ENCODE measurements at regions not wholly inside any gene's neighbourhood (a gene's known extent, or its start where the extent isn't known, plus 50 kb on each side); places are given as distances from the start of the nearest gene placed in this dataset.
"Not testable (repeated sequence)": the region's sequence is repeated elsewhere in the genome, so short reads cannot be mapped to it uniquely, and the experiment has no call there.

DNA sequence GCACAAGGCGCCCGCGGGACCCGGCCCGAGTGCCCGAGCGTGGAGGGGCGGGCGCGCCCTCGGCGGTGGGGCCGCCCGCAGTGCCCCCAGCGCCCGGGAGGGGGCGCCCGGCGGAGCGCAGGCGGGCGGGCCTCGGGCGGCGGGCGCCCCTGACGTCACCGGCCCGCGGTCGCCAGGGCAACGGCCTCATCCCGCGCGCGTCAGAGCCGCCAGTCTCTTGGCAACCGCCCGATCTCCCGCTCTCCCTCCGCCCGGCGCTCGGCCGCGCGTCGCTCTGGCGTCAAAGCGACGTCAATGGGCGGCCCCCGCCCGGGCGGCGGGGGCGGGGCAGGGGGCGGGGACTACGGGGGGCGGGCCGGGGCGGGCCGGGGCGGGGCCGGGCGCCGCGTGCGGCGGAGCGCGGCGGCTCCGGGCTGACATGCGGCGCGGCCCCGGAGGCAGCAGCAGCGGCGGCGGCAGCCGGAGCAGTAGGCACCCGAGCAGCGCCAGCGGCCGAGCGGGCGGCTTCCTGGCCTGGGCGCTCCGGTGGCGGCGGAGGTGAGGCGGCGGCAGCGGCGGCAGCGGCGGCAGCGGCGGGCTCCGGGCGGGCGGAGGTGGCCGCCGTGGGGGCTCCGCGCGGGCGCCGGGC is 4410.6 kb upstream of the TPTE start:
- not testable (repeated sequence) for H3F3A ChIP-seq (replicated peaks; ENCODE audit: low read depth); H3K9me3 Mint-ChIP-seq; H3K4me3 ChIP-seq; H3K4me2 ChIP-seq; H3K4me3 Mint-ChIP-seq; H3K27me3 Mint-ChIP-seq (ENCODE audit: insufficient read depth, low read depth, poor library complexity); H3K4me1 Mint-ChIP-seq; H3K79me2 ChIP-seq (replicated peaks; ENCODE audit: insufficient read depth); H3K4me1 ChIP-seq (ENCODE audit: insufficient read depth); H3K27ac ChIP-seq (ENCODE audit: low read depth); H2AFZ ChIP-seq; DNase-seq (ENCODE audit: low spot score); H4K20me1 ChIP-seq (replicated peaks; ENCODE audit: insufficient read depth); H3K36me3 Mint-ChIP-seq (ENCODE audit: low read depth); H3K27me3 ChIP-seq (ENCODE audit: insufficient read depth); H3K9me2 ChIP-seq (ENCODE audit: insufficient read depth); H3K27ac Mint-ChIP-seq; H3K36me3 ChIP-seq (ENCODE audit: insufficient read depth)
- ATAC-seq: peak; percentile 57

DNA sequence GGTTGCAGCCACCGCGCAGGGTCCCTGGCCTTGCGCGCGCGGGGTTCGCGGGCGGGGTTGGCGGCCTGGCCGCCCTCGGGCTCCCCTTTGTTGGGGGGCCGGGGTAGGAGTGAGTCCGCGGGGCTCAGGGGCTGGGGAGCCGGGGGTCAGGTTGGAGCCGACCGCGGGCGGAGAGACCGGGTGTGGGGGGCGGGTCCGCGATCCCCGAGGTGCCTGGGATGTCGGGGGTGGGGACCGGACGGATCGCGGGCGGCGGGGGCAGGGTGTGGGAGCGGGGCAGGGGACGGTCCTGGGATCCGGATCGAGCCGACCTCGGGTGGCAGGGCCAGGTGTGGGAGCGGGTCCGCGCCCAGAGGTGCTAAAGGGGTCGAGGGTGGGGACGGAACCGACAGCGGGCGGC is 4410.0 kb upstream of the TPTE start:
- H3K4me1 Mint-ChIP-seq; H3K9me3 Mint-ChIP-seq; H3K4me1 ChIP-seq (ENCODE audit: insufficient read depth); H3K27me3 ChIP-seq (ENCODE audit: insufficient read depth); H3K4me3 ChIP-seq; H3K36me3 Mint-ChIP-seq (ENCODE audit: low read depth); H3K9me2 ChIP-seq (ENCODE audit: insufficient read depth); H3K36me3 ChIP-seq (ENCODE audit: insufficient read depth); H2AFZ ChIP-seq; H3K27ac Mint-ChIP-seq; H3K79me2 ChIP-seq (replicated peaks; ENCODE audit: insufficient read depth); DNase-seq (ENCODE audit: low spot score); H3K27me3 Mint-ChIP-seq (ENCODE audit: insufficient read depth, low read depth, poor library complexity); H3K4me3 Mint-ChIP-seq; H3K4me2 ChIP-seq; H4K20me1 ChIP-seq (replicated peaks; ENCODE audit: insufficient read depth); H3K27ac ChIP-seq (ENCODE audit: low read depth); H3F3A ChIP-seq (replicated peaks; ENCODE audit: low read depth): not testable (repeated sequence)
- ATAC-seq: peak; percentile 14; the same call in 2 of the 3 replicates

DNA sequence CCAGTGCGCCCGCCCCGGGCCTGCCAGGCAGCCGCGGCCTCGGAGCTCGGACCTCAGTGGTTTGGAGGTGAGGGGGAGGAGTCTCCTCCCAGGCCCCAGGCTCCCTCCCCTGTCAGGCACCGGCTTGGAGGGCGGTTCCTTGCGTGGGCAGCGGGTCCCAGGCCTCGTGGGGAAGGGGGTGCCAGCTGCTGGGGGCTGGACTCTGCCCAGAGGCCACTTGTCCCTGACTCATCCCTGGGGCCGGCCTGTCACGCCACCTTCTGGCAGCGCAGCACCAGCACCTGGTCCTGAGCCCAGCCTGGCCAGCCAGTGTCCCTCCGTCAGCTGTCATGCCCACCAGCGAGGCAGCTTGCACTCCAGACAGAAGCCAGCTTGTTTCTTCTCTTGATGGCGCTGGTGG is 4403.0 kb upstream of the TPTE start:
- not testable (repeated sequence) for H3K27me3 Mint-ChIP-seq (ENCODE audit: insufficient read depth, low read depth, poor library complexity); H3K4me2 ChIP-seq; H2AFZ ChIP-seq; H3K79me2 ChIP-seq (replicated peaks; ENCODE audit: insufficient read depth); H3K36me3 Mint-ChIP-seq (ENCODE audit: low read depth); H3K4me3 ChIP-seq; H3F3A ChIP-seq (replicated peaks; ENCODE audit: low read depth); H3K9me3 Mint-ChIP-seq; H3K4me1 ChIP-seq (ENCODE audit: insufficient read depth); H3K27ac Mint-ChIP-seq; DNase-seq (ENCODE audit: low spot score); H3K36me3 ChIP-seq (ENCODE audit: insufficient read depth); H3K4me1 Mint-ChIP-seq; H3K9me2 ChIP-seq (ENCODE audit: insufficient read depth); H3K4me3 Mint-ChIP-seq; H4K20me1 ChIP-seq (replicated peaks; ENCODE audit: insufficient read depth); H3K27ac ChIP-seq (ENCODE audit: low read depth); H3K27me3 ChIP-seq (ENCODE audit: insufficient read depth)
- ATAC-seq: peak; percentile 20; the same call in 1 of the 3 replicates

GRCh38 chr21:6120863-6121262 is 4400.5 kb upstream of the TPTE start:
- H3K27me3 ChIP-seq (ENCODE audit: insufficient read depth); H3K4me3 Mint-ChIP-seq; ATAC-seq; H3K4me3 ChIP-seq; H3K27me3 Mint-ChIP-seq (ENCODE audit: insufficient read depth, low read depth, poor library complexity); H3K4me2 ChIP-seq; H2AFZ ChIP-seq; H3K4me1 Mint-ChIP-seq; H3F3A ChIP-seq (replicated peaks; ENCODE audit: low read depth); H3K36me3 Mint-ChIP-seq (ENCODE audit: low read depth); H4K20me1 ChIP-seq (replicated peaks; ENCODE audit: insufficient read depth); H3K9me2 ChIP-seq (ENCODE audit: insufficient read depth); H3K27ac Mint-ChIP-seq; H3K9me3 Mint-ChIP-seq; H3K79me2 ChIP-seq (replicated peaks; ENCODE audit: insufficient read depth); H3K27ac ChIP-seq (ENCODE audit: low read depth); H3K4me1 ChIP-seq (ENCODE audit: insufficient read depth); DNase-seq (ENCODE audit: low spot score); H3K36me3 ChIP-seq (ENCODE audit: insufficient read depth): not testable (repeated sequence)

DNA sequence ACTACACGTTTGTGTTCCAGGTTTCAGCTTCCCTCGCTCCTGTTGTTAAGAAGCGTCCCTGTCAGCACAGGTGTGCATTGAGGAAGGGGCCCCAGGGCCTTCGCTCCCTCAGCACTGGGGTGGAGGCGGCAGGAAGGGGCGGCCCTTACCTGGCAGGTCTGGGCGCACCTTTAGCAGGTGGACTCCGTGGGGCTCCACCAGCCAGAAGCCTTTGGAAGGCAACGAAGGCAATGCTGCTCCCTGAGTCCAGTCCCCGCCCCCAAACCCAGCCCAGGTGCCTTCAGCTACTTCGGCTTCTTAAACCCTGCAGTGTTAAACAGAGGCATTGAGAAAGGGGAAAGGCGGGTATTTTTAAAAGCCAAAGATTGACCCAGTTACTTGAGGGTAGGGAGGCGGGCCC is 4398.8 kb upstream of the TPTE start:
- H3K27ac ChIP-seq (ENCODE audit: low read depth); H2AFZ ChIP-seq; H3K4me1 Mint-ChIP-seq; H3K4me1 ChIP-seq (ENCODE audit: insufficient read depth); H3K36me3 Mint-ChIP-seq (ENCODE audit: low read depth); H3K79me2 ChIP-seq (replicated peaks; ENCODE audit: insufficient read depth); H3K9me2 ChIP-seq (ENCODE audit: insufficient read depth); H3K27ac Mint-ChIP-seq; H3K9me3 Mint-ChIP-seq; H4K20me1 ChIP-seq (replicated peaks; ENCODE audit: insufficient read depth); H3K4me3 Mint-ChIP-seq; H3K27me3 ChIP-seq (ENCODE audit: insufficient read depth); H3F3A ChIP-seq (replicated peaks; ENCODE audit: low read depth); H3K4me2 ChIP-seq; H3K27me3 Mint-ChIP-seq (ENCODE audit: insufficient read depth, low read depth, poor library complexity); H3K36me3 ChIP-seq (ENCODE audit: insufficient read depth); DNase-seq (ENCODE audit: low spot score); H3K4me3 ChIP-seq: not testable (repeated sequence)
- ATAC-seq: peak; percentile 55

DNA sequence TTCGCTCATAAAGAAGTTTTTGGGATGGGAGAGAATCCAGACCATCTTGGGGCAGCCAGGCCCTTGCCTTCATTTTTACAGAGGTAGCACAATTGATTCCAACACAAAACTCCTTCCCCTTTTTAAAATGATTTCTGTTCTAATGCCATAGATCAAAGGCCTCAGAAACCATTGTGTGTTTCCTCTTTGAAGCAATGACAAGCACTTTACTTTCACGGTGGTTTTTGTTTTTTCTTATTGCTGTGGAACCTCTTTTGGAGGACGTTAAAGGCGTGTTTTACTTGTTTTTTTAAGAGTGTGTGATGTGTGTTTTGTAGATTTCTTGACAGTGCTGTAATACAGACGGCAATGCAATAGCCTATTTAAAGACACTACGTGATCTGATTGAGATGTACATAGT is 4398.2 kb upstream of the TPTE start:
- H3K4me1 Mint-ChIP-seq; ATAC-seq; H3K4me1 ChIP-seq (ENCODE audit: insufficient read depth); H3K9me3 Mint-ChIP-seq; H3K27ac ChIP-seq (ENCODE audit: low read depth); H3K36me3 ChIP-seq (ENCODE audit: insufficient read depth); H2AFZ ChIP-seq; DNase-seq (ENCODE audit: low spot score); H3K27ac Mint-ChIP-seq; H3K4me3 ChIP-seq; H3K27me3 Mint-ChIP-seq (ENCODE audit: insufficient read depth, low read depth, poor library complexity); H3K9me2 ChIP-seq (ENCODE audit: insufficient read depth); H3F3A ChIP-seq (replicated peaks; ENCODE audit: low read depth); H3K4me3 Mint-ChIP-seq; H3K79me2 ChIP-seq (replicated peaks; ENCODE audit: insufficient read depth); H3K27me3 ChIP-seq (ENCODE audit: insufficient read depth); H3K4me2 ChIP-seq; H4K20me1 ChIP-seq (replicated peaks; ENCODE audit: insufficient read depth); H3K36me3 Mint-ChIP-seq (ENCODE audit: low read depth): not testable (repeated sequence)

DNA sequence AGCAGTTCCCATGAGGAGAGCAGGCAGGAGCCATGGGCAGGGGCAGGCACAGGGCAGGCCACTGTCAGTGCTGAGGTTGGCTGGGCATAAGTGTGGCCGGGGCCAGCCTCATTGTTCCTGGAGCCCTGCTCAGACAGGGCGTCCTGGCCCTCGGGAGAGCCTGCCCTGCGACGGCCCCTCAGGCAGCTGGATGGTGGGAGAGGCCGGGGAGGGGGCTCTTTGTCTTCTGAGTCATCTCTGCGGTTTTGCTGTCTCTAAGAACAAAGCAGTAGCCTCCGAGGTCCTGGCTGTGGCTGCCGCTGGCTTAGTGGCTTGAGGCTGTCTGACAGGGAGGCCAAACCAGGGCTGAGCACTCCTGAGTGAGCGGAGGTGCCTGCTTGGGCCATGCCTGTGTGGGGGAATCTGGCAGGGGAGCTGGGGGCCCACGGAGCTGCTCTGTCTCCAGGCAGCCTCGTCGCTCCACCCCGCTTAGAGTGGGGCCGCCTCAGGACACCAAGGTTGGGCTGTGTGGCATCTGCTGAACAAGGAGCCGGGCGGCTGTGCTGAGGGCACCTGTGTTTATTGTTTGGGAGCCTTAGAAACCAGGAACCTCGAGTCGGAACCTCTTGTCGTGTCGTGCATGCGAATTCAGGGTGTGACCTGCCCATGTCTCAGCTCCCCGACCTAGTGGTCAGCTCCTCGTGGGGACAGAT is 4395.7 kb upstream of the TPTE start:
- not testable (repeated sequence) for H3K36me3 ChIP-seq (ENCODE audit: insufficient read depth); H3K9me2 ChIP-seq (ENCODE audit: insufficient read depth); H3F3A ChIP-seq (replicated peaks; ENCODE audit: low read depth); H3K4me3 ChIP-seq; H3K9me3 Mint-ChIP-seq; H2AFZ ChIP-seq; H3K27me3 Mint-ChIP-seq (ENCODE audit: insufficient read depth, low read depth, poor library complexity); H3K27ac ChIP-seq (ENCODE audit: low read depth); H3K4me1 ChIP-seq (ENCODE audit: insufficient read depth); H3K36me3 Mint-ChIP-seq (ENCODE audit: low read depth); H3K27ac Mint-ChIP-seq; H3K79me2 ChIP-seq (replicated peaks; ENCODE audit: insufficient read depth); H3K27me3 ChIP-seq (ENCODE audit: insufficient read depth); H3K4me3 Mint-ChIP-seq; H3K4me2 ChIP-seq; H4K20me1 ChIP-seq (replicated peaks; ENCODE audit: insufficient read depth); H3K4me1 Mint-ChIP-seq
- DNase-seq (ENCODE audit: low spot score) (peak; percentile 0), ATAC-seq (peak; percentile 13; the same call in 2 of the 3 replicates)
